Mesendoderm (in vitro differentiated cells): ENCODE measurements at regions not wholly inside any gene's neighbourhood (a gene's known extent, or its start where the extent isn't known, plus 50 kb on each side); places are given as distances from the start of the nearest gene placed in this dataset.

Source experiments
- DNase-seq: peaks from one replicate; pipeline ENCODE4 v3.0.0; 2013
- H2AK5ac ChIP-seq: 2 replicates; pipeline ENCODE4 v1.6.1; 2013; ENCODE audit warnings: low read length, inconsistent platforms
- H2BK120ac ChIP-seq: 2 replicates; pipeline ENCODE4 v1.6.1; 2013; ENCODE audit warnings: low read depth, mild to moderate bottlenecking, low read length, moderate library complexity, mixed read lengths
- H2BK15ac ChIP-seq: replicated peaks from 2 replicates; pipeline ENCODE4 v1.6.1; 2013; ENCODE audit warnings: low read depth, mild to moderate bottlenecking, moderate library complexity
- H2BK5ac ChIP-seq: 2 replicates; pipeline ENCODE4 v1.6.1; 2013; ENCODE audit warnings: low read length, inconsistent platforms
- H3K18ac ChIP-seq: 2 replicates; pipeline ENCODE4 v1.6.1; 2013; ENCODE audit warnings: mild to moderate bottlenecking, low read length, mixed read lengths
- H3K23ac ChIP-seq: one replicate; pipeline ENCODE4 v1.6.1; 2013; ENCODE audit warnings: low read length
- H3K27ac ChIP-seq: 2 replicates; pipeline ENCODE4 v1.5.1; 2013; ENCODE audit warnings: low read depth, mild to moderate bottlenecking, inconsistent platforms, low read length, moderate library complexity
- H3K27me3 ChIP-seq: 2 replicates; pipeline ENCODE4 v1.6.1; 2013; ENCODE audit warnings: low read length, control low read depth, mild to moderate bottlenecking, inconsistent platforms; ENCODE audit not compliant: insufficient read depth, poor library complexity
- H3K36me3 ChIP-seq: 2 replicates; pipeline ENCODE4 v1.6.1; 2013; ENCODE audit warnings: low read length, inconsistent platforms; ENCODE audit not compliant: control insufficient read depth, insufficient read depth
- H3K4ac ChIP-seq: one replicate; pipeline ENCODE4 v1.6.1; 2013; ENCODE audit warnings: low read depth, mild to moderate bottlenecking, low read length, moderate library complexity
- H3K4me1 ChIP-seq: 2 replicates; pipeline ENCODE4 v1.6.1; 2013; ENCODE audit warnings: low read depth, low read length, inconsistent platforms; ENCODE audit not compliant: control insufficient read depth
- H3K4me2 ChIP-seq: 2 replicates; pipeline ENCODE4 v1.6.1; 2013; ENCODE audit warnings: low read length
- H3K4me3 ChIP-seq: 2 replicates; pipeline ENCODE4 v1.5.1; 2013; ENCODE audit warnings: mild to moderate bottlenecking, low read length
- H3K56ac ChIP-seq: one replicate; pipeline ENCODE4 v1.6.1; 2013; ENCODE audit warnings: low read length
- H3K79me1 ChIP-seq: 2 replicates; pipeline ENCODE4 v1.6.1; 2013; ENCODE audit warnings: low read length, inconsistent platforms
- H3K79me2 ChIP-seq: 2 replicates; pipeline ENCODE4 v1.6.1; 2013; ENCODE audit warnings: mild to moderate bottlenecking, low read length; ENCODE audit not compliant: control insufficient read depth, insufficient read depth
- H3K9ac ChIP-seq: 2 replicates; pipeline ENCODE4 v1.6.1; 2013; ENCODE audit warnings: low read length, inconsistent platforms
- H4K5ac ChIP-seq: one replicate; pipeline ENCODE4 v1.6.1; 2013; ENCODE audit warnings: low read length
- H4K8ac ChIP-seq: one replicate; pipeline ENCODE4 v1.6.1; 2013; ENCODE audit warnings: low read depth, mild to moderate bottlenecking, control low read depth, low read length, moderate library complexity
- WGBS: extraction: QIAGEN DNeasy Blood & Tissue Kit; methylation state at CpG from one replicate; pipeline ENCODE4 v1.1.7; 2013; ENCODE audit warnings: low lambda C conversion rate, missing lambda C conversion rate; ENCODE audit not compliant: insufficient coverage; ENCODE audit errors: extremely low coverage; 5-methylcytosine and 5-hydroxymethylcytosine counted together

- H3K4ac ChIP-seq = no peak overlapping the region
- peaks cover 2% of the 10 kb centered on the region for H3K4me1 ChIP-seq
- H3K9ac ChIP-seq = no peak overlapping the region
- H2AK5ac ChIP-seq = no peak overlapping the region
- H2BK120ac ChIP-seq = no peak overlapping the region
- no peak overlapping the region for H3K4me2 ChIP-seq
- H3K27me3 ChIP-seq = no peaks in the 10 kb centered on the region
- H3K36me3 ChIP-seq = no peaks in the 10 kb centered on the region
- no peak overlapping the region for H4K8ac ChIP-seq
- H3K23ac ChIP-seq = no peak overlapping the region
- no peak overlapping the region for H3K18ac ChIP-seq
- no CpG with 5 or more reads among the region's 4 CpGs for WGBS
- H4K5ac ChIP-seq = no peak overlapping the region
- no peaks in the 10 kb centered on the region for H3K79me2 ChIP-seq
- H3K79me1 ChIP-seq = no peaks in the 10 kb centered on the region
- H2BK15ac ChIP-seq = no peak overlapping the region
- no peak overlapping the region for H2BK5ac ChIP-seq
- H3K27ac ChIP-seq = no peak overlapping the region
- no peak overlapping the region for H3K56ac ChIP-seq
- H3K4me3 ChIP-seq = no peak overlapping the region
- DNase-seq = no peak
Measured at GRCh38 chr3:40801284-40801741, 276.6 kb downstream of the ZNF621 start.

GRCh38 chr3:40803311-40803710 lies 278.6 kb downstream of the ZNF621 start:
- Histone ChIP-seq H3K27ac (no peak overlapping the region), H3K4me2 (no peak overlapping the region), H3K56ac (no peak overlapping the region), H3K4ac (no peak overlapping the region), H2BK120ac (no peak overlapping the region), H3K27me3 (no peaks in the 10 kb centered on the region), H2BK15ac (no peak overlapping the region), H3K79me2 (no peaks in the 10 kb centered on the region), H2AK5ac (no peak overlapping the region), H3K36me3 (no peaks in the 10 kb centered on the region), H4K5ac (no peak overlapping the region), H3K79me1 (no peaks in the 10 kb centered on the region), H3K4me1 (peaks cover 2% of the 10 kb centered on the region), H3K18ac (no peak overlapping the region), H2BK5ac (no peak overlapping the region), H3K4me3 (no peak overlapping the region), H3K9ac (no peak overlapping the region), H3K23ac (no peak overlapping the region), H4K8ac (no peak overlapping the region)
- WGBS = no CpG with 5 or more reads among the region's 2 CpGs
- DNase-seq = no peak

GRCh38 chr3:40805456-40805855 lies 280.7 kb downstream of the ZNF621 start:
- Histone ChIP-seq H3K36me3 (no peaks in the 10 kb centered on the region), H3K27ac (no peak overlapping the region), H3K4ac (no peak overlapping the region), H3K79me2 (no peaks in the 10 kb centered on the region), H4K8ac (no peak overlapping the region), H4K5ac (no peak overlapping the region), H3K18ac (no peak overlapping the region), H3K4me3 (no peak overlapping the region), H3K4me2 (no peak overlapping the region), H3K79me1 (no peaks in the 10 kb centered on the region), H3K4me1 (no peaks in the 10 kb centered on the region), H3K9ac (no peak overlapping the region), H3K23ac (no peak overlapping the region), H2BK15ac (no peak overlapping the region), H3K27me3 (no peaks in the 10 kb centered on the region), H2BK5ac (no peak overlapping the region), H2BK120ac (no peak overlapping the region), H3K56ac (no peak overlapping the region), H2AK5ac (no peak overlapping the region)
- DNase-seq = no peak
- no CpG with 5 or more reads among the region's 2 CpGs for WGBS

- no peak overlapping the region for H3K27ac ChIP-seq
- no peaks in the 10 kb centered on the region for H3K36me3 ChIP-seq
- no peak overlapping the region for H2BK120ac ChIP-seq
- H3K4ac ChIP-seq = no peak overlapping the region
- H4K5ac ChIP-seq = no peak overlapping the region
- H3K23ac ChIP-seq = no peak overlapping the region
- no peaks in the 10 kb centered on the region for H3K79me2 ChIP-seq
- no peaks in the 10 kb centered on the region for H3K27me3 ChIP-seq
- no peak overlapping the region for H2BK15ac ChIP-seq
- H3K4me2 ChIP-seq = no peak overlapping the region
- no peak overlapping the region for H3K4me3 ChIP-seq
- H3K9ac ChIP-seq = no peak overlapping the region
- no peak overlapping the region for H3K18ac ChIP-seq
- no peak overlapping the region for H3K56ac ChIP-seq
- no peaks in the 10 kb centered on the region for H3K79me1 ChIP-seq
- no peak overlapping the region for H2BK5ac ChIP-seq
- no peak for DNase-seq
- H3K4me1 ChIP-seq = no peaks in the 10 kb centered on the region
- H2AK5ac ChIP-seq = no peak overlapping the region
- H4K8ac ChIP-seq = no peak overlapping the region
Measured at GRCh38 chr3:40810813-40811212, 286.1 kb downstream of the ZNF621 start.

- no peak overlapping the region for H3K9ac ChIP-seq
- H2BK5ac ChIP-seq = no peak overlapping the region
- no peaks in the 10 kb centered on the region for H3K36me3 ChIP-seq
- no peak overlapping the region for H3K4me2 ChIP-seq
- no peak overlapping the region for H2BK120ac ChIP-seq
- H2BK15ac ChIP-seq = no peak overlapping the region
- no peak overlapping the region for H2AK5ac ChIP-seq
- no peaks in the 10 kb centered on the region for H3K4me1 ChIP-seq
- no peaks in the 10 kb centered on the region for H3K79me2 ChIP-seq
- no peak overlapping the region for H4K5ac ChIP-seq
- H3K79me1 ChIP-seq = no peaks in the 10 kb centered on the region
- no peak overlapping the region for H3K23ac ChIP-seq
- no peak overlapping the region for H4K8ac ChIP-seq
- H3K56ac ChIP-seq = no peak overlapping the region
- no peaks in the 10 kb centered on the region for H3K27me3 ChIP-seq
- no peak overlapping the region for H3K4ac ChIP-seq
- no peak overlapping the region for H3K18ac ChIP-seq
- H3K27ac ChIP-seq = no peak overlapping the region
- no peak overlapping the region for H3K4me3 ChIP-seq
- no peak for DNase-seq
Measured at GRCh38 chr3:40817017-40817416, 292.3 kb downstream of the ZNF621 start.

- no peaks in the 10 kb centered on the region for H3K27me3 ChIP-seq
- no peaks in the 10 kb centered on the region for H3K4me1 ChIP-seq
- H2BK120ac ChIP-seq = no peak overlapping the region
- no peak overlapping the region for H4K5ac ChIP-seq
- H2BK15ac ChIP-seq = no peak overlapping the region
- no peak overlapping the region for H4K8ac ChIP-seq
- H2BK5ac ChIP-seq = no peak overlapping the region
- H2AK5ac ChIP-seq = no peak overlapping the region
- H3K4me2 ChIP-seq = no peak overlapping the region
- no peak for DNase-seq
- no peaks in the 10 kb centered on the region for H3K79me2 ChIP-seq
- no peaks in the 10 kb centered on the region for H3K36me3 ChIP-seq
- no peak overlapping the region for H3K9ac ChIP-seq
- H3K56ac ChIP-seq = no peak overlapping the region
- H3K4ac ChIP-seq = no peak overlapping the region
- no peak overlapping the region for H3K23ac ChIP-seq
- WGBS = no CpG with 5 or more reads among the region's 1 CpG
- no peak overlapping the region for H3K27ac ChIP-seq
- H3K4me3 ChIP-seq = no peak overlapping the region
- no peaks in the 10 kb centered on the region for H3K79me1 ChIP-seq
- no peak overlapping the region for H3K18ac ChIP-seq
Measured at GRCh38 chr3:40821315-40821714, 296.6 kb downstream of the ZNF621 start.
